HG03439 (cell line): ENCODE measurements at regions not wholly inside any gene's neighbourhood (a gene's known extent, or its start where the extent isn't known, plus 50 kb on each side); places are given as distances from the start of the nearest gene placed in this dataset.

ENCODE experiments used
- ATAC-seq: cut with Tn5 transposase; IDR thresholded peaks from one replicate; pipeline ENCODE4 v1.9.1; 2021; ENCODE audit warnings: mild to moderate bottlenecking, moderate library complexity; ENCODE audit not compliant: unreplicated experiment

GRCh38 chr1:80982831-80983230, 817.9 kb upstream of the ADGRL2 start:
- no peak for ATAC-seq

DNA sequence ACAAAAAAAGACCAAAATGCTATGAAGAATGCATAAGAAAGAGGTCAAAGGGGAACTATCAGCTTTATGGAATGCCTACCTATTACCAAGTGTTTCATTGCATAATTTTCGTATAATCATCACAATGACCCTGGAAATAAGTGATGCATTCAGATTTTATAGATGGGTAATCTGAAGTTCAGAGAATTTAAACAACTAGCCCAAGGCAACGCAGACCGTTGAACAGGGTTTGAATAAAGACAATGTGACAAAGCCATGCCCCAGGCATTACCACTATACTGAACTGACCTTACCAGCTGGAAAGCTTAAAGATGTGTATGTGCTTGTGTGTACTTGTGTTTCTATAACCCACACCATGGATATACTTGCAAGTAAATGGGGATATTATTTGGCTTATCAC, 827.6 kb upstream of the ADGRL2 start:
- no peak for ATAC-seq

- no peak for ATAC-seq
Observed at GRCh38 chr1:80966266-80966665, 834.5 kb upstream of the ADGRL2 start.

DNA sequence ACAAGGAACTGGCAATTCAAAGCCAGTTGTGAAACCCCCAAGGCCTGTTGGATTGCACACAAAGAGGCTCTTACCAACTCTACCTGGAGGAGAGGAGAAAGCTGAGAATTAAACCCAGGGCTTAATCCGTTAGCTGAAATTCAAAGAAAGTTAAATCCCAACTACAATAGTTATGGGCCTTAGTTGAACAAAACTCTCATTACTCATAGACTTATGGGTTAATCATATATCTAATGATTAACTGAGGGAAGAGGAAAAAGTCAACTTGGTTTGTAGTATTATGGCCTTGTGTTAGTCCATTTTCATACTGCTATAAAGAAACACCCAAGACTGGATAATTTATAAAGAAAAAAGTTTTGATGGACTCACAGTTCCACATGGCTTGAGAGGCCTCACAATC, 838.2 kb upstream of the ADGRL2 start:
- ATAC-seq = no peak

DNA sequence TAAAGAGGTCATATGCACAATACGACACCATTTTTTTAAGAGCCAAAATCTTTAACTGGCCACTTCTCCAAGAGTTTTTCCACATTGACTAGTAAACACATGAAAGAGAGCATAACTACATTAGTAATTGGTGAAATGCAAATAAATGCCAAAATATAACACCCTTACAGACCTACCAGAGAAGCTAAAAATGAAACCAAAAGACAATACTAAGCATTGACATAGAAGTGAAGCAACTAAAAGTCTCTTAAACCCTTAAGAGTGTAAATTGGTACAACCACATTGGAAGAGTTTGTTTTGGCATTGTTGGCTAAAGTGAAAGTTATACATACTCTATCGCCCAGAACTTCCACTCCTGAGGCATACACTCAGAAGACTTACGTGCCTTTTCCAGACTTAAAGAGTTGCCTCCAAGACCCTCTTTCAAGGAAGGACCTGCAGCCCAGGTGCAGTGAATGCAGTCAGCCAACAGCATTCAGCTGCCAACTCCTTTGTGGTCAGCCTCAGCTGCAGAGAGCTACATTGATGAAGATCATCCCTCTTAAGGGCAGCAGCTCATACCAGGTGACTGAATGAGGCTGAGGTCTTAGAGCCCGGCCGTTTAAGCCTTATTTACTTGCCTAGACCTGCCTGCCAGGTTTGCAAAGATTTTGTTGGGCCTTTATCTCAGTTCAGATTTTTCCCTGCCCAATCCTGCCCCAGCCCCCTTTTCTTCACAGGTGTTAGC, 839.1 kb upstream of the ADGRL2 start:
- ATAC-seq = no peak

- ATAC-seq = no peak
Observed at GRCh38 chr1:80933346-80933745, 867.4 kb upstream of the ADGRL2 start.

GRCh38 chr1:80931178-80931577, 869.6 kb upstream of the ADGRL2 start:
- no peak for ATAC-seq

- ATAC-seq = no peak
Observed at GRCh38 chr1:80929868-80930508, 870.7 kb upstream of the ADGRL2 start.

DNA sequence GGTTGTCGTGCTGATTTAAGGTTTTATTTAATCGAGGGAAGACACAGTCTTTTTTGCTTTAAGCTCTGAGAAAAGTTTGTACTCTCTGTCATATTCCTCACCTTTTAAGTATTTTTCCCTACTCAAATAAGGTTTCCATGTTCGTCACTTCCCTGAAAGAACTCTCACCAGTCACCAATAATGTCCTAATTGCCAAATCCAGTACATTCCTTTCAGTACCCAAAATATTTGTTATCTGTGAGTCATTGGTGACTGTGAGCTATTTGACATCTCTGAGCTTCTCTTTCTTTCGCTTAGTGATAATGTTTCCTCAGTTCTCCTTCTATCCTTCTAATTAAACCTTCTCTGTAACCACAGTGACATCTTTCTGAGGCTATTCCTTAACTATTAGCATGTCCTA, 874.2 kb upstream of the ADGRL2 start:
- no peak for ATAC-seq

DNA sequence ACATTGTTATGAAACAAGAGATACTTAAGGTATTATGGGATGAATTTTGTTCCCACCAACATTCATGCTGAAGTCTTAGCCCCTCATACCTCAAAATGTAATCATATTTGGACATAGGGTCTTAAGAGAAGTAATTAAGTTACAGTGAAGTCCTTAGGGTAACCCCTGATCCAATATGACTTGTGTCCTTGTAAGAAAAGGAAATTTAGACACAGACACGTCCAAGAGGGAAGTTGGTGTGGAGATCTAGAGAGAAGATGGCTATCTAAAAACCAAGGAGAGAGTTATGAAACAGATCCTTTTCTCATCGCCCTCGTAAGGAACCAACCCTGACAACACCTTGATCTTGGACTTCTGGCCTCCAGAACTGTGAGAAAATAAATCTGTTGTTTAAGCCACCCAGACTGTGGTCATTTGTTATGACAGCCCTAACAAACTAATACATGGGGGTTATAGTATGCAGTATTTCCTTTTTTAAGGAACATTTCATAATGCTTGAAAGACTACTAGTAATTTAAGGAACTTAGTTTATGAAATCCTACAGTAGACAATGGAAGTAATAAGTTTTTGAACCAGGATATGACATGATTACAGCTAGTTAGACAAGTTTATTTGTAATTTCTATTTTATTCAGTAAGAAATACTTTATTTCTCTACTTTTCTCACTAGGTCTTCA, 875.5 kb upstream of the ADGRL2 start:
- no peak for ATAC-seq

- ATAC-seq = no peak
Observed at GRCh38 chr1:80924290-80924689, 876.4 kb upstream of the ADGRL2 start.

DNA sequence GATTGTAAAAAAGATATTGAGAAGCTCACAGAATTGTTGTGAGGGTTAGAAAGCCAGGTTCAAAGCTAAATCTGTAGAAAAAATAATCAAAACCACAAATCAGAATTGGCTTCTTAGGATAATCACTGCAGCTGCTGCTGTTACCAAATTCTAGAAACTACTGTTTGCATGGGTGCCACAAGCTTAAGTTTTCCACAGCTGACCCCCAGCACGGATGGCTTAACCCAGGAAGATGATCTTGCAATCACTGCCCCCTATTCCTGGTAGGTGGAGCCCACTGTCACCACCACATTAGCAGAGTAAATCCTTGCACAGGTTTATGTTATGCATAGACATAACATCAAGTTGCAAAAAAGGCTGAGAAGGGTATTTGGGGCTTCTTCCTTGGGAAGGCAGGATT, 877.8 kb upstream of the ADGRL2 start:
- no peak for ATAC-seq

GRCh38 chr1:80919426-80919825, 881.3 kb upstream of the ADGRL2 start:
- ATAC-seq = no peak

- no peak for ATAC-seq
Observed at GRCh38 chr1:80918380-80918779, 882.4 kb upstream of the ADGRL2 start.

DNA sequence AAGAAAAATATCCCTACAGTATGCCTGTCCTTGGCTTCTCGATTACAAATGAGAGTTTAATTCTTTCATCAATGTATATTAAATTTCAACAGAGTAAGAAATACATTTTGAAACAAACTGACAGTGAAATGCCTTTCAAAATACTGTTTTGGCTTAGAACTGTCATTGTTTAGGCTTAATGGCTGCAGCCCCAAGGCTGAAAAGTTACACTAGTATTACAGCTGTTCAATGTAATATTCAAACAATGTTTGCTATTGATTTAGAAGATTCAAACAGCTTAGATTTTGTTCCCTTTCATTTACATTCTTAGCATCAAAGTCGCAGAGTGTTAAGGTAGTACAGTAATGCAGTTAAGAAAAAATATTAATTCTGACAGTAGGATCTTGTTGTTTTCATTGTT, 882.9 kb upstream of the ADGRL2 start:
- no peak for ATAC-seq

- ATAC-seq = no peak
Observed at GRCh38 chr1:80917225-80917624, 883.5 kb upstream of the ADGRL2 start.

DNA sequence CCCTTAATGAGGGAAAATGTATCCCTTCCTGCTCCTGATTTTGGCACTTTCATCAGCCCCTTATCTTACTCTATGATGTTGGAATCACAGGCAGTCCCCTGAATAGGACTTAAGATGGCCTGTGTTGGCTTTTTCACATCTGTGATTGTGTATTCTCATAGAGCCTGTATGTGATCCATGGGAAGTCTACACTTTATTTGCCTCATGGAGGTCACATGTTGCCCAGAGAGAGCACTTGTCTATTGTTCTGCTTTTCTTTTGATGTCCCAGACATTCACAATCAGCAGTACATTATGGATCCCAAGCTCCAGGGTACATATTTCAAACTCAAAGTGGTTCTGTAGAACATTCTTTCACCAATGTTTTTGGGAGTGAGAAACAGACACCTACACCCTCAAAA, 885.2 kb upstream of the ADGRL2 start:
- no peak for ATAC-seq

GRCh38 chr1:80910426-80910825, 890.3 kb upstream of the ADGRL2 start:
- ATAC-seq = no peak

- no peak for ATAC-seq
Observed at GRCh38 chr1:80909172-80909784, 891.5 kb upstream of the ADGRL2 start.

DNA sequence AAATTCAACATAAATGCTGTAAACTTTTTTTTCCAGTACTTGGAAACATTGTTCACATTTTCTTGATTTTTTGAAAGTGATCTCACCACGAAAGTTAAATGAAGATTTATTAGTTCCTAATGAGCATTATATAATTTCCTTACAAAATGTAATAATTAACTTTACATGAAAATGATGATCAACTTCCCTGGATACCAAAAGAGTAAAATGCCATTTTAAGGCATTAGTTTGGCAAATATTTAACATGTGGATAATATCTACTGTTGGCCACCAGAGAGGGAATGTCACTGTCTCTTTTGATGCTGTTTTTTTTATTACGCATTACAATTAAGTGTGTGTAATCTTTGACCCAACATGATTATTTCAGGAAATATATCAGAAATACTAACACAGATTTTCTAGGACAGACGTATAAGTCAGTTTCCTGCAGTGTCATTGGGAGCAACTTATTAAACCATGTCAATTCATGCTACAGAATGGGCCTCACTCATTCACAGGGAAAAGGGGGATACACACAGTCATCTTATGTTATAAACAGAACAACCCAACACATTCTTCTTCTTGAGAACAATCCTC, 903.9 kb upstream of the ADGRL2 start:
- ATAC-seq = no peak

DNA sequence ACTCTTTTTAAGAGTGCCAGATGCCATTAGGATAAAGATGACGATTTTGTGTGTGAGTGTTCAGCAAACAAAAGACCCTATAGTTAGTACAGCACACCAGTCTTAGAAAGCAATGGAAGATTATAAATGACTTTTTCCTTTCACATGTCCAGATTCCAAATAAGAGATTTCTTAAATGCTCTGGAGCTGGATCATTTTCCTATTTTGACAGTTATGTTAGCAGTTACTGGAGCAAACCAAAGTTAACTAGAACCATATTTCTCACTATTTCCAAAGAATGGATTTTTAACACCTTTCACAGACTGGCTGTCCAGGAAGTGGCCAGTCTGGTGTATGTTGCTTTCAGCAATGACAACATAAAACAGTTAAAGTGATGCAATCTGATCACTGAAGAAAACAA, 905.8 kb upstream of the ADGRL2 start:
- no peak for ATAC-seq
